ENCODE measurements at regions not wholly inside any gene's neighbourhood (a gene's known extent, or its start where the extent isn't known, plus 50 kb on each side); places are given as distances from the start of the nearest gene placed in this dataset.

DNA sequence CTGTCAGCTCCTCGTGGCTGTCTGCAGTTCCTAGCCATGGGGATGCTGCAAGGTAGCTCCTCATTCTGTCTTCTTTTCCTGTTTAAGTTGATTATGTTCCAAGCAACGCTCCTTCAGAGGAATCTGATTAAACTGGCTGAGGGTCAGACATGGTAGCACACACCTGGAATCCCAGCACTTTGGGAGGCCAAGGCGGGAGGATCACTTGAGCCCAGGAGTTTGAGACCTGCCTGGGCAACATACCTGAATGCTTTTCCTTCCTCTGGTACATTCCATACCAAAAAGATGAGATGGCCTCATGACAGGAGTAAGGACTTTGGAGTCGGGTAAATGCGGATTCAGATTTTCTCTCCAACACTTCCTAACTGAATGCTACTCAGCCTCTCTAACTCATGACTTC, 246.8 kb upstream of the JARID2 start:
- Histone ChIP-seq H3K27ac (no peak overlapping the region), H3K4me3 (no peak overlapping the region), H3K27me3 (no peaks in the 10 kb centered on the region), H3K36me3 (no peaks in the 10 kb centered on the region), H3K4me1 (no peaks in the 10 kb centered on the region), H3K9me3 (no peaks in the 10 kb centered on the region)
- no peak for DNase-seq (ENCODE audit: low spot score in 2 of 2)
- intact Hi-C loops (cut with DNase I): no loop called here
- TF ChIP-seq, protein P1, sequence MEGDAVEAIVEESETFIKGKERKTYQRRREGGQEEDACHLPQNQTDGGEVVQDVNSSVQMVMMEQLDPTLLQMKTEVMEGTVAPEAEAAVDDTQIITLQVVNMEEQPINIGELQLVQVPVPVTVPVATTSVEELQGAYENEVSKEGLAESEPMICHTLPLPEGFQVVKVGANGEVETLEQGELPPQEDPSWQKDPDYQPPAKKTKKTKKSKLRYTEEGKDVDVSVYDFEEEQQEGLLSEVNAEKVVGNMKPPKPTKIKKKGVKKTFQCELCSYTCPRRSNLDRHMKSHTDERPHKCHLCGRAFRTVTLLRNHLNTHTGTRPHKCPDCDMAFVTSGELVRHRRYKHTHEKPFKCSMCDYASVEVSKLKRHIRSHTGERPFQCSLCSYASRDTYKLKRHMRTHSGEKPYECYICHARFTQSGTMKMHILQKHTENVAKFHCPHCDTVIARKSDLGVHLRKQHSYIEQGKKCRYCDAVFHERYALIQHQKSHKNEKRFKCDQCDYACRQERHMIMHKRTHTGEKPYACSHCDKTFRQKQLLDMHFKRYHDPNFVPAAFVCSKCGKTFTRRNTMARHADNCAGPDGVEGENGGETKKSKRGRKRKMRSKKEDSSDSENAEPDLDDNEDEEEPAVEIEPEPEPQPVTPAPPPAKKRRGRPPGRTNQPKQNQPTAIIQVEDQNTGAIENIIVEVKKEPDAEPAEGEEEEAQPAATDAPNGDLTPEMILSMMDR (IDR thresholded peaks at IDR 0.05): no peak

DNA sequence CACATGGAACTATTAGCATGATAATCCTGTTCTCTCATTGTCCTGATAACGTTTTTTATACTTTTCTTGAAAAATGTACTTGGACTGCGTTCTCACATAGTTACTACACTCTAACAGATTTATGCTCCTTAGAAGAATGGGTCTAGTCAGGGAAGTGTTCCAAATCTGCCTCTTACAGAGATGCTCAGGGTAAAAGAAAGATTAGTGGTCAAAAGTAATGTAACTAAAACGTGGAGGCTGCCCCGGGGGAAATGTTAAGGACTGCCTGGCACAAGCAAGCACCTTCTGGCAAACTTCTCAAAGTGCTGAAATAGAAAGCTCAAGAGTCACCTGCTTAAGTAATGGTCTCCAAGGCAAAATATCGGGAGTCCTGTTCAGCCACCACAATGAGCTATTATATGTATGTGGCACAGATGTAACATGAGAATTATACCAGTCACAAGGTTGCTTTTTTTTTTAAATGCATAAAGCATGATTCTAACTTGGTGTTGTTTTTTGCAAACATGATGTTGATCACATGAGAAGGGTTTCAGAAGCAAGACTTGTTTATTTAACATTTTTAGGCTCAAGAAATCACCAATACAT, 244.5 kb upstream of the JARID2 start:
- Histone ChIP-seq H3K27me3 (no peaks in the 10 kb centered on the region), H3K36me3 (no peaks in the 10 kb centered on the region), H3K4me3 (no peak overlapping the region), H3K4me1 (no peaks in the 10 kb centered on the region), H3K27ac (no peak overlapping the region), H3K9me3 (no peaks in the 10 kb centered on the region)
- intact Hi-C loops (cut with DNase I): no loop called here
- TF ChIP-seq, protein P1 (IDR thresholded peaks at IDR 0.05): no peak
- no peak for DNase-seq (ENCODE audit: low spot score in 2 of 2)

DNA sequence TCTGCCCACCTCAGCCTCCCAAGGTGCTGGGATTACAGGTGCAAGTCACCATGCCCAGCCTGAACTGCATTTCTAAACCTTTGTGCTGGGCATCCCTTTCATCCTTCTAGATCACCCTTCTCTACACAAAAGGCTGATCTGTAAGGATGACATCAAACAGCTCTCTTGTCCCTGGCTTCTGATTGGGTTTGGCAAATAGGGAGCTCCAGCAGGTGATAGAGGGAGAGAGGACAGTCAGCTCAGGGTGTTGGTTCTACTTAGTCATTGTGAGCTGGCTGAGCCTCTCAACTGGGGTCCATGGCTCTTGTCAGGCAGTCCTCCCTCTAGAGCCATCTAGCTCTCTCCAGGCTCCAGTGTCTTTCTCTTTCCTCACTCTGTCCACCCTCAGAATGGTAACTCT, 237.6 kb upstream of the JARID2 start:
- H3K9me3 ChIP-seq: no peaks in the 10 kb centered on the region
- TF ChIP-seq, protein P1 (IDR thresholded peaks at IDR 0.05): no peak
- H3K27me3 ChIP-seq: no peaks in the 10 kb centered on the region
- no peak overlapping the region for H3K4me3 ChIP-seq
- no peak for DNase-seq (ENCODE audit: low spot score in 2 of 2)
- no peaks in the 10 kb centered on the region for H3K36me3 ChIP-seq
- intact Hi-C loops (cut with DNase I): no loop called here
- H3K4me1 ChIP-seq: no peaks in the 10 kb centered on the region
- no peak overlapping the region for H3K27ac ChIP-seq

DNA sequence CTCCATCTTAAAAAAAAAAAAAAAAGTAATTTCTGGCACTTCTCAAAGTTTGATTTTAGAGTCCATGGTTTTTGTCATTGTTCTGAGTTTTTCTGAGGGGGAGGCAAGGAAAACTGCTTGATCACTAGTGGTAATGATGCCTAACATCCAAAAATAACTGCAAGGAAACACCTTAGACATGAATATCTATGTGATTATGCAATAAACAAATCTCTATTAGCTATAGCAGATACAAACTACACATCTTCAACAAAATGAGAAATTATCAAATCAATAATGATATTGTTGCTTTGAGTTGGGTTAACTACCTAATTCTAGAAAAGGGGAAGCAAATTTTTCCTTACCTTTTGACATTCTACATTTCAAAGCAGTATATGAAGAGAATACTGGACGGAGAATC, 230.9 kb upstream of the JARID2 start:
- Histone ChIP-seq H3K27ac (no peak overlapping the region), H3K27me3 (no peaks in the 10 kb centered on the region), H3K4me3 (no peak overlapping the region), H3K9me3 (no peaks in the 10 kb centered on the region), H3K36me3 (no peaks in the 10 kb centered on the region), H3K4me1 (no peaks in the 10 kb centered on the region)
- intact Hi-C loops (cut with DNase I): no loop called here
- TF ChIP-seq, protein P1 (IDR thresholded peaks at IDR 0.05): no peak
- no peak for DNase-seq (ENCODE audit: low spot score in 2 of 2)

DNA sequence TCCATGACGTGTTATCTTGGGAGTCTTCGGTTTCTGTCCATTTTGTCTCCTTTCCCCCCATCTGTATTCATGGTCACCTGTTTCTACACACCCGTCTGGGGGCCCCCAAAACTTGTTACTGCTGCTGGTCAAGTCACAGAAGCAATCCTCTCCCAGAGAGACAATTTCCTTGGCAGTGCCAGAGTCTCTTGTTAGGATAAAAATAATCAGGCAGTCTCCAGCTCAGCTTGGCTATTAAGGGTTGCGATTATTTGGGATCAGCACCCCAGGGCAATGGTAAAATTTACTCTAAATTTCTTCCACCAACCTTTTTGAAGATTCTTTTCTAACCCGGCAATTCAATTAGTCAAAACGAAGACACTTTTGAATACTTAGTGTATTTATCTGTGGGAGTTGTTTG, 229.1 kb upstream of the JARID2 start:
- H3K27ac ChIP-seq: no peak overlapping the region
- TF ChIP-seq, protein P1 (IDR thresholded peaks at IDR 0.05): no peak

DNA sequence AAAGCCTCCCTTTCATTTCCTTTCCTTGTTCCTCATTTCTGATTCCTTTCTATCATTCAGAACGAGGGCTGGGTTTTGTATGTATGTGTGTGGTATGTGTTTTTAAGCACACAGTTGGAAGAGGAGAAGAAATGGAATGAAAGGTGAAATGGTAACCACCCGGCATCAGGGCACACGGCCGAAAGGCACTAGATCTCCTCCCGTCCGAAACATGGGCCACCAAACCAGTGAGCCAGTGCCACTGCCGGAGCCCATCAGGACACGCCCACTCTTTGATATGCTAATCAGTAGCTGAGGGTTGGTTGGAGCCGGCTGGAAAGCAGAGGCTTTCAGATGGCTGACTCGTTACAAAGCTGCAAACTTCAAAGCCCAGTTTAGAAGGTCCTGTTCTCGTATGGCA, 228.6 kb upstream of the JARID2 start:
- Histone ChIP-seq H3K36me3 (no peaks in the 10 kb centered on the region), H3K27ac (no peak overlapping the region), H3K27me3 (no peaks in the 10 kb centered on the region), H3K4me3 (no peak overlapping the region), H3K9me3 (no peaks in the 10 kb centered on the region), H3K4me1 (no peaks in the 10 kb centered on the region)
- no peak for DNase-seq (ENCODE audit: low spot score in 2 of 2)
- TF ChIP-seq, protein P1 (IDR thresholded peaks at IDR 0.05): no peak
- intact Hi-C loops (cut with DNase I): no loop called here

More for the DNA sequence above, 229.1 kb upstream of the JARID2 start:
- Histone ChIP-seq H3K36me3 (no peaks in the 10 kb centered on the region), H3K4me1 (no peaks in the 10 kb centered on the region), H3K27me3 (no peaks in the 10 kb centered on the region), H3K9me3 (no peaks in the 10 kb centered on the region), H3K4me3 (no peak overlapping the region)
- intact Hi-C loops (cut with DNase I): no loop called here
- no peak for DNase-seq (ENCODE audit: low spot score in 2 of 2)
